NCI-H1436 (cell line): ENCODE measurements at regions not wholly inside any gene's neighbourhood (a gene's known extent, or its start where the extent isn't known, plus 50 kb on each side); places are given as distances from the start of the nearest gene placed in this dataset.
"Not testable (repeated sequence)": the region's sequence is repeated elsewhere in the genome, so short reads cannot be mapped to it uniquely, and the experiment has no call there.

Source experiments
- DNase-seq: peaks from one replicate; lab custom pipeline; 2025; lab: John Stamatoyannopoulos, UW

- DNase-seq, result not testable (repeated sequence)
Observed at GRCh38 chr10:56447613-56448012, 86.6 kb upstream of the ZWINT start.

GRCh38 chr10:56441337-56441736, 80.3 kb upstream of the ZWINT start:
- not testable (repeated sequence) for DNase-seq
